ENCODE measurements at regions not wholly inside any gene's neighbourhood (a gene's known extent, or its start where the extent isn't known, plus 50 kb on each side); places are given as distances from the start of the nearest gene placed in this dataset.
"Not testable (repeated sequence)": the region's sequence is repeated elsewhere in the genome, so short reads cannot be mapped to it uniquely, and the experiment has no call there.

GRCh38 chr7:68630914-68631313 is 967.4 kb upstream of the AUTS2 start:
- TF ChIP-seq CTCF (IDR thresholded peaks at IDR 0.05; ENCODE audit: low read depth, low read length, poor library complexity, severe bottlenecking); EZH2phosphoT487 (IDR thresholded peaks at IDR 0.05; ENCODE audit: borderline replicate concordance, low read length): not testable (repeated sequence)

All from DOHH2 (cell line).